ENCODE measurements at regions not wholly inside any gene's neighbourhood (a gene's known extent, or its start where the extent isn't known, plus 50 kb on each side); places are given as distances from the start of the nearest gene placed in this dataset.

DNA sequence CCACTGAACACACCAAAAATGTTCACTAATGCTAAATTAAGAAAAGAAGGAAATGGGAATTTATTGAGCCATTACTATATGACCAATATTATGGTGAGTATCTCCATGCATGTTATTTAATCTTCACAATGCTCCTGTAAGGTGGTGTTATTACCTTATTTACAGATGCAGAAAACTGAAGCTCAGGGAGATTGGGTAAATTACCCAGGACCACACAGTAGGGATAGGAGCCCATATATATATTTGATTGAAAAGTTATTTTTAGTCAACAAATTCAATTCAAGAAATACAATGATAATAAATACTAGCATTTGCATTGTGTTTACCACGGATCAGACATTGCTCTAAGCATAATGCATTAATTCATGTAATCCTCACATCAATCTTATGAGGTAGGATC is 202.2 kb upstream of the FBXO11 start:
- DNase-seq = no peak

DNA sequence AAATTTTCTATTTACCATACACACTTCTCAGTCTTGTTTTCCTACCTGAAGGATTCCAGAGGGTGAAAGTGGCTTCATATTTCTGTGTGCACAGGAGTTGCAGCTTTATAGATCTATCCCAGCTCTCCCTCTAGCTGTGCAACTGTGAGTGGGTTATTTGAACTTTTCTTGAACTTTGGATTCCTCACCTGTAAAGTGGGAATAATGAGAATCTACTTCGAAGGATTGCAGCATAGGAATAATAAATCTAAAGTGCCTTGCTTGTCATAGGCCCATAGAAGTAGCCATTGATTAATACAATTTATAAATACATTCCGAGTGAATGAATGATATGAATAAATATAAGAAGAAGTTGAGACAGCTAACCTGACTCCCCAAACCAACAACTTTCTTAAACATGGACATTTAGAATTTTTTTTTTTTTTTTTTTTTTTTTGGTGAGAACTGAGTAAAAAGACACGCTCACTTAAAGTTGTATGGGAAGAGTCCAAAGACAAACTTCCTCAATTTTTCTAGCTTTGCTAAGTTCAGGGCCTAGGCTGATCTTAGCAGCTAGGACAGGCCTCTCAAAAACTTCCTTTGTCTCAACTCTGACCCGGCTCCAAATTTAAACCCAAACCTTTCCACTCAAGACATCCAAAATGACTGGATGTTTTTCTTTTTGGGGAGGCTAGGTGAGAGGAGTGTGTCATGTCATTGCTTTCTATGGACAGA is 203.3 kb upstream of the FBXO11 start:
- no peak for DNase-seq

DNA sequence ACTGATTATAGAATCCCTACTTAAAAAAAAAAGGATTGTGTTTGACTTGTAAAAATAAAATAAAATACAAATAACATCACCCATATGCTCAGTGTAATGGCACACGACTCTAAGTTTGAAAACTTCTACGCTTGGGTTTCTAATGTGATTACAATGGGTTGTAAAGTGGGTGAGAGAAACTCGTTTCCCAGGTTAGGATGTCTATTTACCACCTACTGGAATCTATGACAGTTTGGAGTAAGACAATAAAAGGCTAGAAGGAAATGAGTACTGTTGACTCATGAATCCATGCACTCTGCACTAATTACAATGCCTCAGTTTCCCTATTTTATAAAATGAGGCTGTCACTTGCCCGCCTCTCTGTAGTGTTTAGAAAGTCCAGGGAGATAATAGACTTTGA is 204.0 kb upstream of the FOXN2 start:
- no peak for DNase-seq

DNA sequence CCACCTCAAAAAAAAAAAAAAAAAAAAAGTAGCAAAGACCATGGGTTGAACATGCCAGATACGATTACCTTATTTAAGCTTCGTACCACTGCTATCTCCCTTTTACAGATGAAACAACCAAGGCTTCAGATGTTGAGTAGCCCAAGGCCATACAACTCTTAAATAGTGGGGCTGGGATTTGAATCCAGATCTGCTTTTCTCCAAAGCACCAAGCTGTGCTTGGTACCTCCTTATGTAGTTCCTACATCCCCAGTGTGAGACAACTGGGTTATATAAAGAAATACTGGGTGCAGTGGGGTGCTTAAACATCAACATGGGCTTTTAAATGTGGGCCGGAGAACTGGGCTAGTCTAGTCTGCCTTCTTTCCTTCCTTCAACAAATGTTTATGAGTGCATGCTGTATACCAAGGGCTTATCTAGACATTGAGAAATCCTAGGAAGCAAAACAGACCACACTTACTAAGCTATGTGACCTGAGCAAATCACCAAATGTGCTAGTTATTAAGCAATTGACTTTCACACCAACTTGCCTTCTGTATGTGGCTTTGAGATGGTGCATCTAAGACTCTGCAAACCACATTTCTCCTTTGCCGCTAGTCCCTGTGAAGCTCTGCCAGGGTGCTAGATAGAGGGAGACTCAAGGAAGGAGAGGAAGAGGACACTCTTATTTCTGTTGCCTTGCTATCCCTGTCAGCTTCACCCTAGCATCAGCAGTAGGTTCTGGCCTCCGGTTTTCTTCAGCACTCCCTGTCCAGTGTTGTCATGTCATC is 201.4 kb upstream of the FOXN2 start:
- DNase-seq = no peak

DNA sequence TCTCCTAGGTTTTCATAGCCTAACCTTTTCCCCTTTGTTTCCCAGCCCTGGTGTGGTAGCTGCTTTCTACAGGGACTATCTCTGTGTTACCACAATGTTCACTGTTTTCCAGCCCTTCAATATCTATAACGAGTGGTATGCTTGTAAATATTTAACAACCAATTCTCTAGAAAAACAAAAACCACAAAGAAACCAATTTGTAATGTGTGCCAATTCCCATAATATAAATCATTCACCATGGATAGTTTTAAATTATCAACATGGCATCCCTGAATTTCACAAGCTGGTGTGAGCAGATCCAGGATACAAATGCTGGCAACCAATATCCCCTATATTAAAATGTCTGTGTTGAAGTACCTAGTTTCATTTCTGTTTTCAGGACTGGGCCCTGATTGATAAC is 200.7 kb upstream of the FOXN2 start:
- DNase-seq = no peak

DNA sequence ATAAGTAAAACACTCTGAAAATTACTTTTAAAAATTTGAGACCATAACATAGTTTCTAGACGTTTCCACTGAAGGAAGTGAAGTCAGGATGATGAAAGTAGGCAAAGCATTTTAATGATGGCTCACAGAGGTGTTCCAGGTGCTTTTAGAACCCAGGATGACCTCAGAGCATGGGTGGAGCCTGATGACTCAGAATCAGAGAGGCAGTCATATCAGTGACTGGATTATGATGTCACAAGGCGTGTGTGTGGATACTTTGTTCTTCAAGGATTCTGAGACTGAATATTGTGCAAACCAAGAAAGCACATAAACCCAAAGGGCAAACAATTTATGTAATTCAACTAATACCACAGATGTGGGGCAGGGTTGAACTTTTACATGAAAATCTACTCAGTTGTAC is 200.2 kb upstream of the FOXN2 start:
- DNase-seq = peak; percentile 15

DNA sequence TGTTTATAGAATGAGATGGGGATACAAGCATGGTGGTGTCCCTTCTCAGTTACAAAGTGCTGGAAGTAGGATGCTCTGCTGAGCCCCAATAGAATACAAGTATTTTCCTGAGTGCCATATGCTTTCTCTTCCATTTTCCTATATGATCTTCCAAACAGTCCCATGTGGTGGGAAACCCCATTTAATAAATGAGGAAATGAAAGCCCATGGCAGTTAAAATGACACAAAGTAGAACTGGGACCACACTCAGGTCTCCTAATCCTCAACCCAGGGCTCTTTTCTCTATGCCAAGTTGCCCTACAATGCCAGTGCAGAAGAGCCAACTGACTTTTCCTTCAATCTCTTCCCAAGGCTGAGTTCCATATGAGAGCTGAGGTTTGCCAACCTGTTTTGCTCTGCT is 198.0 kb upstream of the FOXN2 start:
- DNase-seq = no peak

DNA sequence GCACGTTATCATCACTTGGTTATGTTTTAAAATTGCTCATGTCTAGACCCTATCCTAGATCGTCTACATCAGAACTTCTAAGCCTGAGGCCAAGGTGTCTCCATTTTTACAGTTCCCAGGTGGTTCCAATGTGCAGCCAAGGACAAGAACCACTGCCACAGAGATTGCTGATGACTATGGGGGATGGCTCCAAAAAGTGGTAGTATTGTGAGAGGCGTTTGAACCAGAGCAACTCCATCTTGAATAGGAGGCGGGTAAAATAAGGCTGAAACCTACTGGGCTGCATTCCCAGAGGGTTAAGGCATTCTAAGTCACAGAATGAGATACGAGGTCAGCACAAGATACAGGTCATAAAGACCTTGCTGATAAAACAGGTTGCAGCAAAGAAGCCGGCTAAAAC is 195.6 kb upstream of the FOXN2 start:
- no peak for DNase-seq

- DNase-seq = no peak
These were observed 194.4 kb upstream of the FOXN2 start for GRCh38 chr2:48120112-48120511.

DNA sequence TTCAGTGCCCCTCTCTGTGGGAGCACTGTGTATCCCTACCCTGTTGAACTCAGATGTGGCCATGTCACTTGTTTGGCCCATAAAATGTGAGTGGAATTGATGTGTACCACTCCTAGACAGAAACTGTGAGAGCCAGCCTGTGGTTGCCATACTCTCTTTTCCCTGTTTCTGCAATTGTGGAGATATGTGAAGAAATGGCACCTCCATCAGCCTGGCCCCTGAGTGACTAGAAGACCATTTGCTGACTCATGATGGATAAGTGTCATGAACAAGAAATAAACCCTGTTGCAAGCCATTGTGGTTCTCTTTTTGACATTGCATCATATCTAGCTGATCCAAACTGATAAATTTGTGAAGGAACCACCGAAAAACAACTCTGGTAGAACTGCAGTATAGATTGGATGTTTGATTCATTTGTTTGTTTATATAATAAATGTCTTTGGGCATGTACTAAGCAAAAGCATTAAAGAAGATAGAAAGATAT is 193.7 kb upstream of the FOXN2 start:
- no peak for DNase-seq

- DNase-seq = no peak
These were observed 192.3 kb upstream of the FOXN2 start for GRCh38 chr2:48122166-48122565.

DNA sequence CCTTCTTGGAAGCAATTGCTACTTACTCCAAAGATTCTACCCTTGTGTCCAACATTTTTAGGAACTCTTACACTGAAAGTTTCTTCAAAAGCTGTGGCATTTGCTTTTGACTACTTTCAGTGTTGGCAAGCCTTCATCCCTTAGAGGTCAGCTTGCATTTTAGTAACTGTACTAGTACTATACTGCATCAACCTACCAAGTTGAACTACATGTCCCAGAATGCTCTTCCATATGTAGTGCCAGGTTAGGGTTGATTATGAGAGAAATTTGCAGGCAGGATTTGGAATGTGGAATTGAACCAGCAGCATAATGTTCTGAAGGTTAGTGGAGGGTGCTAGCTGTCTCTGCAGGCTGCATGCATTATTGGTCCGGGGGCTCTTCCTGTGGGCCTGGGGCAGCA is 189.9 kb upstream of the FOXN2 start:
- DNase-seq = no peak

- peak; percentile 76 for DNase-seq
These were observed 188.3 kb upstream of the FOXN2 start for GRCh38 chr2:48126162-48126561.

- DNase-seq = no peak
These were observed 186.8 kb upstream of the FOXN2 start for GRCh38 chr2:48127612-48128191.

GRCh38 chr2:48129293-48129950 is 185.1 kb upstream of the FOXN2 start:
- peak; percentile 84 for DNase-seq

- DNase-seq = peak; percentile 72
These were observed 182.8 kb upstream of the FOXN2 start for GRCh38 chr2:48131539-48132270.

DNA sequence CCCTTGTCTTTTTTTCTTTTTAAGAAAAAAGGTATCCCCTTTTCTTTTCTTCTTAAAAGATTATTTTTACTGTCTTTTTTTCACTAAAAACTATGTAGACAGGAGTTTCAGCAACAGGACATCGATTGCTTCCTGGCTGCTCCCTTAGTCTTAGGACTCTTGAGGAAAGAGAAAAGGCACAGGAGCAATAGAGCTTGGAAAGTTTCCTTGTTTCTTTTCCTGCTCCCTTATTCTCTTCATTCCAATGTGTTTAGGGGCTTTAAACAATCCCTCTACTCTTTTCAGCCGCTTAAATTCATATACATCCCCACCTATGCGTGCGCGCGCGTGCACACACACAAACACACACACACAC is 182.2 kb upstream of the FOXN2 start:
- DNase-seq = no peak

- DNase-seq = no peak
These were observed 179.8 kb upstream of the FOXN2 start for GRCh38 chr2:48134704-48135103.

GRCh38 chr2:48135797-48136196 is 178.7 kb upstream of the FOXN2 start:
- no peak for DNase-seq

DNA sequence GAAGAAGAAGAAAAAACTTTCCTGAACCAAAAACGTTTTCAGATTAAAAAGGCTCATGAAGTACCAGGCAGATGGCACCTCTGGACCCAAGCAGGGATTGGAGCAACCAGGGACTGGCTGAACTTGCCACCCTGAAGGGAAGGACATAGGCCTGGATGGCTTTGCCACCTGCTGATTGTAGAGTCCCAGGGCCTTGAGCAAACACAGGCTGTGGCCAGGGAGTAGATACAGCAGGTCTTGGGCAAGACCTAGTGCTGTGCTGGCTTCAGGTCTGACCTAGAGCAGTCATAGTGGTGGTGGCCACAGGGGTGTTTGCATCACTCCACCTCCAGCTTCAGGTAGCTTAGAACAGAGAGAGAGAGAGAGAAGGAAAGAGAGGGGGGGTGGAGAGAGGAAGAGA is 176.7 kb upstream of the FOXN2 start:
- no peak for DNase-seq

GRCh38 chr2:48138898-48139297 is 175.6 kb upstream of the FOXN2 start:
- no peak for DNase-seq

GRCh38 chr2:48140586-48140985 is 173.9 kb upstream of the FOXN2 start:
- no peak for DNase-seq

- peak; percentile 27 for DNase-seq
These were observed 169.7 kb upstream of the FOXN2 start for GRCh38 chr2:48144777-48145176.

All from fibroblast of skin of scalp (primary cell).